Keratinocyte (primary cell): ENCODE measurements at regions not wholly inside any gene's neighbourhood (a gene's known extent, or its start where the extent isn't known, plus 50 kb on each side); places are given as distances from the start of the nearest gene placed in this dataset.

ENCODE experiments used
- EZH2 ChIP-seq: IDR thresholded peaks from one replicate; pipeline ENCODE4 v1.6.1; 2012; ENCODE audit warnings: inconsistent platforms, mild to moderate bottlenecking, low read length, moderate library complexity
- TF ChIP-seq, protein P1 (sequence below), 3 experiments: IDR thresholded peaks in 1 of 3; conservative IDR thresholded peaks in 1 of 3; optimal IDR thresholded peaks in 1 of 3; 2 replicates in 2 of 3; 3 replicates in 1 of 3; pipeline versions ENCODE3 to v1.5.1; 2011; ENCODE audit warnings: low read length in 3 of 3, mild to moderate bottlenecking in 3 of 3, moderate library complexity in 2 of 3, control low read depth in 1 of 3, inconsistent platforms in 1 of 3; ENCODE audit not compliant: insufficient read depth in 2 of 3; ENCODE audit errors: extremely low read depth in 1 of 3

DNA sequence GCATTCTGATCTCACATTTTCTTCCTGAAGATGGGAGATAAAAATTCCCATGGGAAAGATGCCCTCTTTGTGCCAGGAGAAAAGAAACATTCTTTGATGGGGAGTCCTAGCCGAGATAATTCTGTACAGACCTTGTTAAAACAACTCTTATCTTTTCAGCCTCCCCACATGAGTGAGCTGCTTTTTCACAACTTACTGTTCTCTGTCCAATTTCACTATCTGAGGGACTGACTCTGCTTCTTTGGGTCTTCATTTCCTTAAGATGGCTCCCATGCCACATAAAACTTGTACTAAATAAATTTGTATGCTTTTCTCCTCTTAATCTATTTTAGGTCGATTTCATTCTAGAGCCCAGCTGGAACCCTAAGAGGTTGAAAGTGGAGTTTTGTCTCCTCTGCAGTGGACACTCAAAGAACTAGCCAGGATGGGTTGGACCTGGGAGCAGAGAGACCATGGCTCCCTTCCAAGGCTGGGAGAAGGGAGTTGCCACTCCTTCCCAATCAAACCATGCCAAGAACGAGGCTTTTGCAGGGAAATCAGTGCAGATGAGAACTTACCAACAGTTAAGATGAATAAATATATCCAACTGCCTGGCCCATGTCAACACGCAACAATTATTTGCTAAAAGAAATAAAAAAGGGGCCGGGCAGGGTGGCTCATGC is 285.8 kb upstream of the SULF2 start:
- TF ChIP-seq, protein P1, sequence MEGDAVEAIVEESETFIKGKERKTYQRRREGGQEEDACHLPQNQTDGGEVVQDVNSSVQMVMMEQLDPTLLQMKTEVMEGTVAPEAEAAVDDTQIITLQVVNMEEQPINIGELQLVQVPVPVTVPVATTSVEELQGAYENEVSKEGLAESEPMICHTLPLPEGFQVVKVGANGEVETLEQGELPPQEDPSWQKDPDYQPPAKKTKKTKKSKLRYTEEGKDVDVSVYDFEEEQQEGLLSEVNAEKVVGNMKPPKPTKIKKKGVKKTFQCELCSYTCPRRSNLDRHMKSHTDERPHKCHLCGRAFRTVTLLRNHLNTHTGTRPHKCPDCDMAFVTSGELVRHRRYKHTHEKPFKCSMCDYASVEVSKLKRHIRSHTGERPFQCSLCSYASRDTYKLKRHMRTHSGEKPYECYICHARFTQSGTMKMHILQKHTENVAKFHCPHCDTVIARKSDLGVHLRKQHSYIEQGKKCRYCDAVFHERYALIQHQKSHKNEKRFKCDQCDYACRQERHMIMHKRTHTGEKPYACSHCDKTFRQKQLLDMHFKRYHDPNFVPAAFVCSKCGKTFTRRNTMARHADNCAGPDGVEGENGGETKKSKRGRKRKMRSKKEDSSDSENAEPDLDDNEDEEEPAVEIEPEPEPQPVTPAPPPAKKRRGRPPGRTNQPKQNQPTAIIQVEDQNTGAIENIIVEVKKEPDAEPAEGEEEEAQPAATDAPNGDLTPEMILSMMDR (optimal IDR thresholded peaks at IDR 0.05 in 1 of 3, IDR thresholded peaks at IDR 0.05 in 1 of 3, conservative IDR thresholded peaks at IDR 0.05 in 1 of 3; ENCODE audit: extremely low read depth in 1 of 3, insufficient read depth in 2 of 3, low read length in 3 of 3) = no peak
- TF ChIP-seq EZH2 = no peak
